ENCODE measurements at regions not wholly inside any gene's neighbourhood (a gene's known extent, or its start where the extent isn't known, plus 50 kb on each side); places are given as distances from the start of the nearest gene placed in this dataset.

GRCh38 chr11:86135319-86135714 is 66.4 kb upstream of the PICALM start:
- Histone ChIP-seq H3K4me3 (no peak overlapping the region), H3K27me3 (no peaks in the 10 kb centered on the region), H3K4me1 (no peaks in the 10 kb centered on the region), H3K27ac (no peak overlapping the region), H3K9me3 (no peaks in the 10 kb centered on the region), H3K36me3 (no peaks in the 10 kb centered on the region)
- intact Hi-C loops (cut with DNase I; ENCODE audit: low total_unique reads) = no loop called here
- no peak for DNase-seq
- TF ChIP-seq POLR2A (IDR thresholded peaks at IDR 0.05) = no peak
- TF ChIP-seq CTCF (IDR thresholded peaks at IDR 0.05) = no peak

GRCh38 chr11:86134580-86135318 is 65.9 kb upstream of the PICALM start:
- H3K27me3 ChIP-seq = no peaks in the 10 kb centered on the region
- no peaks in the 10 kb centered on the region for H3K9me3 ChIP-seq
- DNase-seq = no peak
- no peak overlapping the region for H3K27ac ChIP-seq
- H3K36me3 ChIP-seq = no peaks in the 10 kb centered on the region
- intact Hi-C loops (cut with DNase I; ENCODE audit: low total_unique reads) = no loop called here
- H3K4me3 ChIP-seq = no peak overlapping the region
- H3K4me1 ChIP-seq = no peaks in the 10 kb centered on the region
- TF ChIP-seq CTCF (IDR thresholded peaks at IDR 0.05) (no peak), POLR2A (IDR thresholded peaks at IDR 0.05) (no peak)

DNA sequence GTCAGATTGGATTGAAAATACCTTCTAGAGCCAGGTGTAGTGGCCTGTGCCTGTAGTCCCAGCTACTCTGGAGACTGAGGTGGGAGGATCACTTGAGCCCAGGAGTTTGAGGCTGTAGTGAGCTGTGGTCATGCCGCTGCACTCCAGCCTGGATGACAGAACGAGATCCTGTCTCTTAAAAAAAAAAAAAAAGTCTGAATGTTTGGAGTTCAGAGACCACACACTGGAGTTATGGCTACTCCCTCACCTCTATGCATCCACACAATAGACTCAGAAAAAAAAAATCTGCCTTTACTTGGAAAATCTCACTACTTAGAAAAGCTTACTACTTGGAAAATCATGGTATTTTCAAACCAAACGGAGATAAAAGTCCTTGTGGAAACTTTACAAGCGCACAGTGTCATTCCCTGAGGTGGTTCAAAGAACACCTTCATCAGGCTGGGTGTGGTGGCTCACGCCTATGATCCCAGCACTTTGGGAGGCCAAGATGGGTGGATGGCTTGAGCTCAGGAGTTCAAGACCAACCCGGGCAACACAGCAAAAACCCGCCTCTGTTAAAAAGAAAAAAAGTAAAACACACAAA is 63.9 kb upstream of the PICALM start:
- H3K36me3 ChIP-seq = no peaks in the 10 kb centered on the region
- no peak overlapping the region for H3K27ac ChIP-seq
- TF ChIP-seq CTCF (IDR thresholded peaks at IDR 0.05) (no peak), POLR2A (IDR thresholded peaks at IDR 0.05) (no peak)
- no peaks in the 10 kb centered on the region for H3K9me3 ChIP-seq
- H3K4me3 ChIP-seq = no peak overlapping the region
- intact Hi-C loops (cut with DNase I; ENCODE audit: low total_unique reads) = no loop called here
- H3K27me3 ChIP-seq = no peaks in the 10 kb centered on the region
- no peaks in the 10 kb centered on the region for H3K4me1 ChIP-seq
- no peak for DNase-seq

- Histone ChIP-seq H3K27me3 (no peaks in the 10 kb centered on the region), H3K36me3 (no peaks in the 10 kb centered on the region), H3K9me3 (no peaks in the 10 kb centered on the region), H3K27ac (no peak overlapping the region), H3K4me1 (no peaks in the 10 kb centered on the region), H3K4me3 (no peak overlapping the region)
- no peak for DNase-seq
- intact Hi-C loops (cut with DNase I; ENCODE audit: low total_unique reads) = no loop called here
- TF ChIP-seq POLR2A (IDR thresholded peaks at IDR 0.05) (no peak), CTCF (IDR thresholded peaks at IDR 0.05) (no peak)
These were observed 61.1 kb upstream of the PICALM start for GRCh38 chr11:86129740-86130540.

GRCh38 chr11:86128914-86129313 is 60.0 kb upstream of the PICALM start:
- TF ChIP-seq CTCF (IDR thresholded peaks at IDR 0.05) (no peak), POLR2A (IDR thresholded peaks at IDR 0.05) (no peak)
- H3K4me1 ChIP-seq = no peaks in the 10 kb centered on the region
- no peaks in the 10 kb centered on the region for H3K36me3 ChIP-seq
- DNase-seq = no peak
- H3K9me3 ChIP-seq = no peaks in the 10 kb centered on the region
- H3K27ac ChIP-seq = no peak overlapping the region
- intact Hi-C loops (cut with DNase I; ENCODE audit: low total_unique reads) = no loop called here
- no peaks in the 10 kb centered on the region for H3K27me3 ChIP-seq
- H3K4me3 ChIP-seq = no peak overlapping the region

Measured in uterus (tissue), 3 donors.